ENCODE measurements at regions not wholly inside any gene's neighbourhood (a gene's known extent, or its start where the extent isn't known, plus 50 kb on each side); places are given as distances from the start of the nearest gene placed in this dataset.

DNA sequence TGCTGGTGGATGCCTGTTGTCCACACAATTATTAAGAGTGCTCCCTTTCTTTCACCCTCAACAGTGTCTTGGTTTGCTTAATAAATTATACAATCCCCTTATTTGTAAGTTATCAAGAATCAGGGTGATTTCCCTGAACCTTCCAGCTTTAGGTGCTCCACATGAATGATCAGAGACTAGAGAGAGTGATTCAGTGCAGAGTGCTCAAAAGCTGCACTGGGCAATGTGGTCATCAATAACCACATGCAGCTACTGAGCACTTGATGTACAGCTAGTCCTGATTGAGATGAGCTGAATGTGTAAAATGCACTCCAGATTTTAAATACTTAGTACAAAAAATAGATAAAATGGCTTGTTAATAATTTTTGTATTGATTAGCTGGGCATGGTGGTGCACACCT is 76.8 kb upstream of the TRIO start:
- RAD21 ChIA-PET (ENCODE audit: unreplicated experiment): no interaction called here
- in situ Hi-C loops (cut with MboI) (no loop called here), intact Hi-C loops (cut with micrococcal nuclease; ENCODE audit: unreplicated experiment) (no loop called here)
- Histone ChIP-seq H3K4me3 (no peak overlapping the region), H4K20me1 (ENCODE audit: control insufficient read depth, insufficient read depth) (no peaks in the 10 kb centered on the region), H3K9ac (ENCODE audit: control insufficient read depth, insufficient read depth, low read length) (no peak overlapping the region), H3K27ac (ENCODE audit: control insufficient read depth, insufficient read depth) (no peak overlapping the region), H3K79me2 (ENCODE audit: control insufficient read depth, insufficient read depth, low read length) (no peaks in the 10 kb centered on the region), H3K9me3 (replicated peaks; ENCODE audit: control insufficient read depth, insufficient read depth, low read length) (no peaks in the 10 kb centered on the region; the same call in 2 of the 3 replicates), H3K36me3 (ENCODE audit: control insufficient read depth in 2 of 2, insufficient read depth in 2 of 2, low read length in 1 of 2) (no peaks in the 10 kb centered on the region), H3K4me1 (ENCODE audit: control insufficient read depth, insufficient read depth, low read length) (no peaks in the 10 kb centered on the region), H2AFZ (ENCODE audit: control insufficient read depth, low read depth, low read length) (no peak overlapping the region), H3K4me2 (ENCODE audit: control insufficient read depth, insufficient read depth) (no peak overlapping the region), H3K27me3 (replicated peaks in 1 of 2; ENCODE audit: control insufficient read depth in 2 of 2, insufficient read depth in 2 of 2, low read length in 1 of 2) (no peaks in the 10 kb centered on the region; a peak in 1 of 4 replicates)
- CTCF ChIA-PET: no interaction called here
- SMC1A ChIA-PET (ENCODE audit: uncharacterized antibody, unreplicated experiment): interaction anchor here (1.1 kb wide), 2 partner anchors 11 to 28 kb away, joined by 3 to 4 read pairs; no protein-coding TSS in a partner anchor
- DNase-seq (ENCODE audit: low read depth, low spot score) (no peak), ATAC-seq (no peak), FAIRE-seq (no peak)
- TF ChIP-seq, protein P1, sequence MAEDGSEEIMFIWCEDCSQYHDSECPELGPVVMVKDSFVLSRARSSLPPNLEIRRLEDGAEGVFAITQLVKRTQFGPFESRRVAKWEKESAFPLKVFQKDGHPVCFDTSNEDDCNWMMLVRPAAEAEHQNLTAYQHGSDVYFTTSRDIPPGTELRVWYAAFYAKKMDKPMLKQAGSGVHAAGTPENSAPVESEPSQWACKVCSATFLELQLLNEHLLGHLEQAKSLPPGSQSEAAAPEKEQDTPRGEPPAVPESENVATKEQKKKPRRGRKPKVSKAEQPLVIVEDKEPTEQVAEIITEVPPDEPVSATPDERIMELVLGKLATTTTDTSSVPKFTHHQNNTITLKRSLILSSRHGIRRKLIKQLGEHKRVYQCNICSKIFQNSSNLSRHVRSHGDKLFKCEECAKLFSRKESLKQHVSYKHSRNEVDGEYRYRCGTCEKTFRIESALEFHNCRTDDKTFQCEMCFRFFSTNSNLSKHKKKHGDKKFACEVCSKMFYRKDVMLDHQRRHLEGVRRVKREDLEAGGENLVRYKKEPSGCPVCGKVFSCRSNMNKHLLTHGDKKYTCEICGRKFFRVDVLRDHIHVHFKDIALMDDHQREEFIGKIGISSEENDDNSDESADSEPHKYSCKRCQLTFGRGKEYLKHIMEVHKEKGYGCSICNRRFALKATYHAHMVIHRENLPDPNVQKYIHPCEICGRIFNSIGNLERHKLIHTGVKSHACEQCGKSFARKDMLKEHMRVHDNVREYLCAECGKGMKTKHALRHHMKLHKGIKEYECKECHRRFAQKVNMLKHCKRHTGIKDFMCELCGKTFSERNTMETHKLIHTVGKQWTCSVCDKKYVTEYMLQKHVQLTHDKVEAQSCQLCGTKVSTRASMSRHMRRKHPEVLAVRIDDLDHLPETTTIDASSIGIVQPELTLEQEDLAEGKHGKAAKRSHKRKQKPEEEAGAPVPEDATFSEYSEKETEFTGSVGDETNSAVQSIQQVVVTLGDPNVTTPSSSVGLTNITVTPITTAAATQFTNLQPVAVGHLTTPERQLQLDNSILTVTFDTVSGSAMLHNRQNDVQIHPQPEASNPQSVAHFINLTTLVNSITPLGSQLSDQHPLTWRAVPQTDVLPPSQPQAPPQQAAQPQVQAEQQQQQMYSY (CRISPR knock-in tag; IDR thresholded peaks at IDR 0.05): no peak
- no peak for TF ChIP-seq WRNIP1 (IDR thresholded peaks at IDR 0.05; ENCODE audit: borderline replicate concordance, low read depth, low read length)
- no peak for TF ChIP-seq TAF1 (IDR thresholded peaks at IDR 0.05; ENCODE audit: borderline replicate concordance, low read depth, low read length)
- no peak for TF ChIP-seq KDM1A (IDR thresholded peaks at IDR 0.05; ENCODE audit: borderline replicate concordance)
- TF ChIP-seq, protein P2, sequence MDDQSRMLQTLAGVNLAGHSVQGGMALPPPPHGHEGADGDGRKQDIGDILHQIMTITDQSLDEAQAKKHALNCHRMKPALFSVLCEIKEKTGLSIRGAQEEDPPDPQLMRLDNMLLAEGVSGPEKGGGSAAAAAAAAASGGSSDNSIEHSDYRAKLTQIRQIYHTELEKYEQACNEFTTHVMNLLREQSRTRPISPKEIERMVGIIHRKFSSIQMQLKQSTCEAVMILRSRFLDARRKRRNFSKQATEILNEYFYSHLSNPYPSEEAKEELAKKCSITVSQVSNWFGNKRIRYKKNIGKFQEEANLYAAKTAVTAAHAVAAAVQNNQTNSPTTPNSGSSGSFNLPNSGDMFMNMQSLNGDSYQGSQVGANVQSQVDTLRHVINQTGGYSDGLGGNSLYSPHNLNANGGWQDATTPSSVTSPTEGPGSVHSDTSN (IDR thresholded peaks at IDR 0.05; ENCODE audit: insufficient replicate concordance, low read depth, low read length): no peak
- no peak for TF ChIP-seq EZH2 (IDR thresholded peaks at IDR 0.05; ENCODE audit: borderline replicate concordance, control insufficient read depth, low read depth, low read length)
- TF ChIP-seq, protein P3, sequence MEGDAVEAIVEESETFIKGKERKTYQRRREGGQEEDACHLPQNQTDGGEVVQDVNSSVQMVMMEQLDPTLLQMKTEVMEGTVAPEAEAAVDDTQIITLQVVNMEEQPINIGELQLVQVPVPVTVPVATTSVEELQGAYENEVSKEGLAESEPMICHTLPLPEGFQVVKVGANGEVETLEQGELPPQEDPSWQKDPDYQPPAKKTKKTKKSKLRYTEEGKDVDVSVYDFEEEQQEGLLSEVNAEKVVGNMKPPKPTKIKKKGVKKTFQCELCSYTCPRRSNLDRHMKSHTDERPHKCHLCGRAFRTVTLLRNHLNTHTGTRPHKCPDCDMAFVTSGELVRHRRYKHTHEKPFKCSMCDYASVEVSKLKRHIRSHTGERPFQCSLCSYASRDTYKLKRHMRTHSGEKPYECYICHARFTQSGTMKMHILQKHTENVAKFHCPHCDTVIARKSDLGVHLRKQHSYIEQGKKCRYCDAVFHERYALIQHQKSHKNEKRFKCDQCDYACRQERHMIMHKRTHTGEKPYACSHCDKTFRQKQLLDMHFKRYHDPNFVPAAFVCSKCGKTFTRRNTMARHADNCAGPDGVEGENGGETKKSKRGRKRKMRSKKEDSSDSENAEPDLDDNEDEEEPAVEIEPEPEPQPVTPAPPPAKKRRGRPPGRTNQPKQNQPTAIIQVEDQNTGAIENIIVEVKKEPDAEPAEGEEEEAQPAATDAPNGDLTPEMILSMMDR (IDR thresholded peaks at IDR 0.05 in 2 of 3, conservative IDR thresholded peaks at IDR 0.05 in 1 of 3; ENCODE audit: control insufficient read depth in 2 of 3, extremely low read depth in 1 of 3, insufficient read depth in 1 of 3, low read depth in 3 of 3, low read length in 3 of 3): no peak
- no peak for TF ChIP-seq MEF2B (IDR thresholded peaks at IDR 0.05; ENCODE audit: partially characterized antibody, poor library complexity, severe bottlenecking)
- TF ChIP-seq SP1 (IDR thresholded peaks at IDR 0.05; ENCODE audit: low read depth, low read length): no peak
- TF ChIP-seq CHD2 (IDR thresholded peaks at IDR 0.05; ENCODE audit: borderline replicate concordance, low read depth, low read length): no peak
- TF ChIP-seq MTA3 (IDR thresholded peaks at IDR 0.05; ENCODE audit: borderline replicate concordance, low read length): no peak
- TF ChIP-seq ZNF207 (IDR thresholded peaks at IDR 0.05; ENCODE audit: borderline replicate concordance): no peak
- no peak for TF ChIP-seq RB1 (IDR thresholded peaks at IDR 0.05; ENCODE audit: borderline replicate concordance)
- TF ChIP-seq, protein P4, sequence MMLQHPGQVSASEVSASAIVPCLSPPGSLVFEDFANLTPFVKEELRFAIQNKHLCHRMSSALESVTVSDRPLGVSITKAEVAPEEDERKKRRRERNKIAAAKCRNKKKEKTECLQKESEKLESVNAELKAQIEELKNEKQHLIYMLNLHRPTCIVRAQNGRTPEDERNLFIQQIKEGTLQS (IDR thresholded peaks at IDR 0.05; ENCODE audit: borderline replicate concordance, extremely low read depth, low read depth, low read length): no peak
- no peak for TF ChIP-seq ESRRA (IDR thresholded peaks at IDR 0.05; ENCODE audit: low read length)
- no TSS peak for BruUV-seq (replicated peaks)
- POLR2A ChIA-PET: no interaction called here
